HFF-Myc (cell line): ENCODE measurements at regions not wholly inside any gene's neighbourhood (a gene's known extent, or its start where the extent isn't known, plus 50 kb on each side); places are given as distances from the start of the nearest gene placed in this dataset.

Source experiments
- DNase-seq: peaks from one replicate; pipeline ENCODE4 v3.0.0-alpha.2; 2011; ENCODE audit warnings: low read depth; ENCODE audit errors: extremely low read depth
- H3K4me3 ChIP-seq: replicated peaks from 2 replicates; pipeline ENCODE4 v1.5.1; 2011; ENCODE audit warnings: low read depth, mild to moderate bottlenecking, control low read depth, low read length
- CTCF ChIP-seq: IDR thresholded peaks from 2 replicates; pipeline ENCODE4 v1.5.1; 2012; ENCODE audit warnings: mild to moderate bottlenecking, low read depth, low read length, control low read depth; ENCODE audit errors: missing control alignments

GRCh38 chr13:61670384-61671161, 254.9 kb upstream of the PCDH20 start:
- no peak for DNase-seq
- no peak for TF ChIP-seq CTCF
- no peak overlapping the region for H3K4me3 ChIP-seq

GRCh38 chr13:61664801-61665705, 249.4 kb upstream of the PCDH20 start:
- TF ChIP-seq CTCF: no peak
- no peak for DNase-seq
- no peak overlapping the region for H3K4me3 ChIP-seq

GRCh38 chr13:61654481-61654880, 238.8 kb upstream of the PCDH20 start:
- H3K4me3 ChIP-seq: no peak overlapping the region
- TF ChIP-seq CTCF: no peak
- DNase-seq: no peak

- TF ChIP-seq CTCF: no peak
- no peak for DNase-seq
- no peak overlapping the region for H3K4me3 ChIP-seq
Measured at GRCh38 chr13:61648547-61648946, 232.9 kb upstream of the PCDH20 start.

GRCh38 chr13:61612192-61612591, 196.5 kb upstream of the PCDH20 start:
- no peak for TF ChIP-seq CTCF
- DNase-seq: no peak
- no peak overlapping the region for H3K4me3 ChIP-seq

- TF ChIP-seq CTCF: no peak
- no peak overlapping the region for H3K4me3 ChIP-seq
- no peak for DNase-seq
Measured at GRCh38 chr13:61608138-61608537, 192.5 kb upstream of the PCDH20 start.
